ENCODE measurements at regions not wholly inside any gene's neighbourhood (a gene's known extent, or its start where the extent isn't known, plus 50 kb on each side); places are given as distances from the start of the nearest gene placed in this dataset.

- no peak for TF ChIP-seq TSHZ2 (CRISPR knock-in tag; IDR thresholded peaks at IDR 0.05)
- no peak for TF ChIP-seq PATZ1 (CRISPR knock-in tag; IDR thresholded peaks at IDR 0.05; ENCODE audit: borderline replicate concordance)
- no peak for TF ChIP-seq ZC3H10 (CRISPR knock-in tag; IDR thresholded peaks at IDR 0.05)
These were observed 78.4 kb downstream of the CBLL2 start for GRCh38 chrX:22351076-22351475.
